DOHH2 (cell line): ENCODE measurements at regions not wholly inside any gene's neighbourhood (a gene's known extent, or its start where the extent isn't known, plus 50 kb on each side); places are given as distances from the start of the nearest gene placed in this dataset.

Experiments used
- H3F3A ChIP-seq: fragments of 200-600 bp; sonication (generic), shearing (Covaris generic); 2 replicates; pipeline ENCODE4 v1.6.0; 2016; ENCODE audit warnings: antibody characterized with exemption, mild to moderate bottlenecking; ENCODE audit not compliant: control insufficient read depth, insufficient read depth
- H3K27ac ChIP-seq: fragments of 200-600 bp; sonication (generic); 2 replicates; pipeline ENCODE4 v1.5.1; 2014; ENCODE audit warnings: low read depth, mild to moderate bottlenecking, low read length, moderate library complexity
- H3K27me3 ChIP-seq: fragments of 200-600 bp; sonication (generic); 2 replicates; pipeline ENCODE4 v1.6.1; 2014; ENCODE audit warnings: mild to moderate bottlenecking, low read length, mixed read lengths; ENCODE audit not compliant: control insufficient read depth
- H3K36me3 ChIP-seq: fragments of 200-600 bp; sonication (generic); 2 replicates; pipeline ENCODE4 v1.6.1; 2014; ENCODE audit warnings: mild to moderate bottlenecking, low read length, moderate library complexity, mixed read lengths; ENCODE audit not compliant: control insufficient read depth
- H3K4me1 ChIP-seq: fragments of 200-600 bp; sonication (generic); 2 replicates; pipeline ENCODE4 v1.6.1; 2014; ENCODE audit warnings: mild to moderate bottlenecking, low read length, mixed read lengths; ENCODE audit not compliant: control insufficient read depth
- H3K4me2 ChIP-seq: fragments of 200-600 bp; sonication (generic); 2 replicates; pipeline ENCODE4 v1.6.0; 2014; ENCODE audit warnings: mild to moderate bottlenecking, low read length, moderate library complexity
- H3K4me3 ChIP-seq: fragments of 200-600 bp; sonication (generic); 2 replicates; pipeline ENCODE4 v1.5.1; 2014; ENCODE audit warnings: mild to moderate bottlenecking, low read length, mixed read lengths
- H3K79me2 ChIP-seq: fragments of 200-600 bp; sonication (generic); 2 replicates; pipeline ENCODE4 v1.6.1; 2014; ENCODE audit warnings: mild to moderate bottlenecking, low read length, mixed read lengths; ENCODE audit not compliant: control insufficient read depth
- H3K9me2 ChIP-seq: fragments of 200-600 bp; sonication (generic); replicated peaks from 2 replicates; pipeline ENCODE4 v1.6.1; 2014; ENCODE audit warnings: mild to moderate bottlenecking, low read length, mixed read lengths; ENCODE audit not compliant: control insufficient read depth
- H3K9me3 ChIP-seq: fragments of 200-600 bp; sonication (generic); 2 replicates; pipeline ENCODE4 v1.6.1; 2014; ENCODE audit warnings: antibody characterized with exemption, low read length, mixed read lengths; ENCODE audit not compliant: control insufficient read depth, insufficient read depth
- H4K20me1 ChIP-seq: fragments of 200-600 bp; sonication (generic); 2 replicates; pipeline ENCODE4 v1.6.0; 2014; ENCODE audit warnings: low read depth, mild to moderate bottlenecking, antibody characterized with exemption, low read length, moderate library complexity; ENCODE audit not compliant: control insufficient read depth, insufficient read depth
- CTCF ChIP-seq: fragments of 200-600 bp; sonication (generic); IDR thresholded peaks from one replicate; pipeline ENCODE4 v1.5.1; 2014; ENCODE audit warnings: antibody characterized with exemption, mild to moderate bottlenecking, low read depth, low read length; ENCODE audit not compliant: poor library complexity, severe bottlenecking
- EZH2phosphoT487 ChIP-seq: fragments of 200-600 bp; sonication (generic); IDR thresholded peaks from 2 replicates; pipeline ENCODE4 v1.6.1; 2017; ENCODE audit warnings: borderline replicate concordance, mild to moderate bottlenecking, antibody characterized with exemption, low read length, moderate library complexity, mixed read lengths

- no peaks in the 10 kb centered on the region for H3F3A ChIP-seq
- no peaks in the 10 kb centered on the region for H3K27me3 ChIP-seq
- H3K4me2 ChIP-seq: no peak overlapping the region
- no peaks in the 10 kb centered on the region for H3K36me3 ChIP-seq
- no peaks in the 10 kb centered on the region for H3K4me1 ChIP-seq
- H3K9me2 ChIP-seq: no peaks in the 10 kb centered on the region
- no peak overlapping the region for H3K27ac ChIP-seq
- H3K9me3 ChIP-seq: no peaks in the 10 kb centered on the region
- no peaks in the 10 kb centered on the region for H4K20me1 ChIP-seq
- no peak overlapping the region for H3K4me3 ChIP-seq
- H3K79me2 ChIP-seq: no peaks in the 10 kb centered on the region
- TF ChIP-seq EZH2phosphoT487 (no peak), CTCF (no peak)
These were observed 220.1 kb downstream of the RAB28 start for GRCh38 chr4:13263967-13264525.

- Histone ChIP-seq H3K27ac (no peak overlapping the region), H3K36me3 (no peaks in the 10 kb centered on the region), H3K79me2 (no peaks in the 10 kb centered on the region), H3K4me1 (no peaks in the 10 kb centered on the region), H4K20me1 (no peaks in the 10 kb centered on the region), H3K4me3 (no peak overlapping the region), H3F3A (no peaks in the 10 kb centered on the region), H3K9me3 (no peaks in the 10 kb centered on the region), H3K4me2 (no peak overlapping the region), H3K9me2 (no peaks in the 10 kb centered on the region), H3K27me3 (no peaks in the 10 kb centered on the region)
- TF ChIP-seq EZH2phosphoT487: no peak
- no peak for TF ChIP-seq CTCF
These were observed 221.3 kb downstream of the RAB28 start for GRCh38 chr4:13262816-13263215.

GRCh38 chr4:13261486-13262257 lies 222.5 kb downstream of the RAB28 start:
- H3K9me3 ChIP-seq: no peaks in the 10 kb centered on the region
- no peaks in the 10 kb centered on the region for H3K4me1 ChIP-seq
- no peaks in the 10 kb centered on the region for H3K36me3 ChIP-seq
- H3K27me3 ChIP-seq: no peaks in the 10 kb centered on the region
- no peak overlapping the region for H3K27ac ChIP-seq
- TF ChIP-seq EZH2phosphoT487 (no peak), CTCF (no peak)
- no peaks in the 10 kb centered on the region for H4K20me1 ChIP-seq
- no peaks in the 10 kb centered on the region for H3K9me2 ChIP-seq
- H3K4me3 ChIP-seq: no peak overlapping the region
- H3F3A ChIP-seq: no peaks in the 10 kb centered on the region
- H3K4me2 ChIP-seq: no peak overlapping the region
- no peaks in the 10 kb centered on the region for H3K79me2 ChIP-seq
